SJSA1 (cell line): ENCODE measurements at regions not wholly inside any gene's neighbourhood (a gene's known extent, or its start where the extent isn't known, plus 50 kb on each side); places are given as distances from the start of the nearest gene placed in this dataset.

ENCODE experiments used
- DNase-seq, 2 experiments: peaks; one replicate each; pipeline ENCODE4 v3.0.0-alpha.2; 2015 to 2020; ENCODE audit warnings: low spot score in 2 of 2, low read depth in 1 of 2
- H3K27ac ChIP-seq: fragments of 250-450 bp; sonication (Bioruptor Pico); 2 replicates; pipeline ENCODE4 v1.5.1; 2020; ENCODE audit warnings: mild to moderate bottlenecking, moderate library complexity
- H3K27me3 ChIP-seq: fragments of 250-450 bp; sonication (Bioruptor Pico); replicated peaks from 2 replicates; pipeline ENCODE4 v1.5.1; 2020; ENCODE audit warnings: mild to moderate bottlenecking, moderate library complexity
- H3K36me3 ChIP-seq: fragments of 250-450 bp; sonication (Bioruptor Pico); 2 replicates; pipeline ENCODE4 v1.5.1; 2020; ENCODE audit warnings: mild to moderate bottlenecking
- H3K4me1 ChIP-seq: fragments of 250-450 bp; sonication (Bioruptor Pico); replicated peaks from 2 replicates; pipeline ENCODE4 v1.6.1; 2021; ENCODE audit warnings: mild to moderate bottlenecking
- H3K4me3 ChIP-seq: fragments of 250-450 bp; sonication (Bioruptor Pico); 2 replicates; pipeline ENCODE4 v1.5.1; 2020; ENCODE audit warnings: mild to moderate bottlenecking
- H3K9me3 ChIP-seq: fragments of 250-450 bp; sonication (Bioruptor Pico); replicated peaks from 2 replicates; pipeline ENCODE4 v1.5.1; 2020; ENCODE audit warnings: mild to moderate bottlenecking

GRCh38 chr2:207405150-207405549, 124.6 kb upstream of the CREB1 start:
- H3K27me3 ChIP-seq = no peaks in the 10 kb centered on the region
- no peak for DNase-seq
- H3K9me3 ChIP-seq = no peaks in the 10 kb centered on the region
- no peak overlapping the region for H3K4me3 ChIP-seq
- H3K27ac ChIP-seq = no peak overlapping the region
- peaks cover 15% of the 10 kb centered on the region for H3K4me1 ChIP-seq
- H3K36me3 ChIP-seq = no peaks in the 10 kb centered on the region

- H3K27me3 ChIP-seq = no peaks in the 10 kb centered on the region
- H3K4me1 ChIP-seq = peaks cover 15% of the 10 kb centered on the region
- H3K9me3 ChIP-seq = no peaks in the 10 kb centered on the region
- H3K27ac ChIP-seq = no peak overlapping the region
- no peaks in the 10 kb centered on the region for H3K36me3 ChIP-seq
- peak in 1 of 2 experiments; percentile 40 for DNase-seq
- H3K4me3 ChIP-seq = peak overlapping the region; percentile 1; the same call in 1 of the 2 replicates
Measured at GRCh38 chr2:207408086-207408794, 121.5 kb upstream of the CREB1 start.

GRCh38 chr2:207409517-207409916, 120.2 kb upstream of the CREB1 start:
- H3K27ac ChIP-seq = no peak overlapping the region
- no peaks in the 10 kb centered on the region for H3K36me3 ChIP-seq
- no peak for DNase-seq

GRCh38 chr2:207412787-207413310, 116.9 kb upstream of the CREB1 start:
- H3K9me3 ChIP-seq = no peaks in the 10 kb centered on the region
- H3K4me3 ChIP-seq = no peak overlapping the region
- H3K36me3 ChIP-seq = no peaks in the 10 kb centered on the region
- peaks cover 15% of the 10 kb centered on the region for H3K4me1 ChIP-seq
- no peaks in the 10 kb centered on the region for H3K27me3 ChIP-seq
- DNase-seq = no peak
- H3K27ac ChIP-seq = no peak overlapping the region

More at GRCh38 chr2:207409517-207409916, 120.2 kb upstream of the CREB1 start:
- Histone ChIP-seq H3K4me3 (no peak overlapping the region), H3K4me1 (peaks cover 15% of the 10 kb centered on the region), H3K27me3 (no peaks in the 10 kb centered on the region), H3K9me3 (no peaks in the 10 kb centered on the region)

GRCh38 chr2:207413376-207413907, 116.3 kb upstream of the CREB1 start:
- Histone ChIP-seq H3K4me1 (peaks cover 10% of the 10 kb centered on the region), H3K36me3 (no peaks in the 10 kb centered on the region), H3K4me3 (no peak overlapping the region), H3K9me3 (no peaks in the 10 kb centered on the region), H3K27me3 (no peaks in the 10 kb centered on the region), H3K27ac (no peak overlapping the region)
- no peak for DNase-seq

GRCh38 chr2:207416111-207416510, 113.7 kb upstream of the CREB1 start:
- Histone ChIP-seq H3K4me3 (no peak overlapping the region), H3K36me3 (no peaks in the 10 kb centered on the region), H3K27ac (no peak overlapping the region), H3K4me1 (peaks cover 5% of the 10 kb centered on the region; the same call in 1 of the 2 replicates), H3K9me3 (no peaks in the 10 kb centered on the region), H3K27me3 (no peaks in the 10 kb centered on the region)
- no peak for DNase-seq

GRCh38 chr2:207416900-207417299, 112.9 kb upstream of the CREB1 start:
- no peak for DNase-seq
- H3K27me3 ChIP-seq = no peaks in the 10 kb centered on the region
- H3K4me1 ChIP-seq = peaks cover 10% of the 10 kb centered on the region
- H3K9me3 ChIP-seq = no peaks in the 10 kb centered on the region
- H3K36me3 ChIP-seq = no peaks in the 10 kb centered on the region
- no peak overlapping the region for H3K27ac ChIP-seq
- no peak overlapping the region for H3K4me3 ChIP-seq

- Histone ChIP-seq H3K36me3 (no peaks in the 10 kb centered on the region), H3K4me3 (no peak overlapping the region), H3K27me3 (no peaks in the 10 kb centered on the region), H3K27ac (no peak overlapping the region), H3K9me3 (no peaks in the 10 kb centered on the region), H3K4me1 (peaks cover 14% of the 10 kb centered on the region)
- DNase-seq = no peak
Measured at GRCh38 chr2:207417301-207417718, 112.5 kb upstream of the CREB1 start.

GRCh38 chr2:207418419-207418818, 111.3 kb upstream of the CREB1 start:
- Histone ChIP-seq H3K9me3 (peaks cover 8% of the 10 kb centered on the region; the same call in 1 of the 2 replicates), H3K36me3 (no peaks in the 10 kb centered on the region), H3K4me1 (peaks cover 23% of the 10 kb centered on the region), H3K4me3 (no peak overlapping the region), H3K27me3 (no peaks in the 10 kb centered on the region), H3K27ac (no peak overlapping the region)
- DNase-seq = no peak

GRCh38 chr2:207419331-207419730, 110.4 kb upstream of the CREB1 start:
- no peaks in the 10 kb centered on the region for H3K36me3 ChIP-seq
- H3K27ac ChIP-seq = no peak overlapping the region
- peaks cover 32% of the 10 kb centered on the region for H3K4me1 ChIP-seq
- no peaks in the 10 kb centered on the region for H3K27me3 ChIP-seq
- H3K4me3 ChIP-seq = no peak overlapping the region
- H3K9me3 ChIP-seq = peaks cover 8% of the 10 kb centered on the region; the same call in 1 of the 2 replicates
- DNase-seq = no peak

- Histone ChIP-seq H3K4me3 (no peak overlapping the region), H3K4me1 (peaks cover 33% of the 10 kb centered on the region), H3K27ac (0 out of 2 replicates have a peak overlapping the region, but pooled peaks have one; percentile 21), H3K9me3 (peaks cover 8% of the 10 kb centered on the region; the same call in 1 of the 2 replicates), H3K36me3 (no peaks in the 10 kb centered on the region), H3K27me3 (no peaks in the 10 kb centered on the region)
- no peak for DNase-seq
Measured at GRCh38 chr2:207421671-207422070, 108.1 kb upstream of the CREB1 start.

GRCh38 chr2:207422380-207422779, 107.4 kb upstream of the CREB1 start:
- Histone ChIP-seq H3K9me3 (peaks cover 8% of the 10 kb centered on the region; the same call in 1 of the 2 replicates), H3K4me3 (no peak overlapping the region), H3K4me1 (peaks cover 31% of the 10 kb centered on the region), H3K27me3 (no peaks in the 10 kb centered on the region), H3K36me3 (no peaks in the 10 kb centered on the region), H3K27ac (peak overlapping the region; percentile 46)
- DNase-seq = peak; percentile 68 to 90

GRCh38 chr2:207423886-207424285, 105.9 kb upstream of the CREB1 start:
- Histone ChIP-seq H3K9me3 (peaks cover 8% of the 10 kb centered on the region; the same call in 1 of the 2 replicates), H3K27ac (peak overlapping the region; percentile 46), H3K27me3 (no peaks in the 10 kb centered on the region), H3K4me3 (no peak overlapping the region), H3K36me3 (no peaks in the 10 kb centered on the region), H3K4me1 (peaks cover 29% of the 10 kb centered on the region)
- peak; percentile 66 to 79 for DNase-seq

- H3K36me3 ChIP-seq = no peaks in the 10 kb centered on the region
- H3K9me3 ChIP-seq = peaks cover 4% of the 10 kb centered on the region; the same call in 1 of the 2 replicates
- H3K4me3 ChIP-seq = no peak overlapping the region
- no peak overlapping the region for H3K27ac ChIP-seq
- DNase-seq = no peak
- no peaks in the 10 kb centered on the region for H3K27me3 ChIP-seq
- peaks cover 15% of the 10 kb centered on the region for H3K4me1 ChIP-seq
Measured at GRCh38 chr2:207427986-207428385, 101.8 kb upstream of the CREB1 start.
